Astrocyte (in vitro differentiated cells and primary cell): ENCODE measurements at regions not wholly inside any gene's neighbourhood (a gene's known extent, or its start where the extent isn't known, plus 50 kb on each side); places are given as distances from the start of the nearest gene placed in this dataset.

Experiments used
- DNase-seq: peaks from one replicate; pipeline ENCODE4 v3.0.0-alpha.2; 2010; ENCODE audit warnings: low read depth
- FAIRE-seq: peaks from 2 replicates; lab custom pipeline; 2011; peaks lifted over from hg19 to GRCh38; lab: Jason Lieb, UNC
- H2AFZ ChIP-seq: 2 replicates; pipeline ENCODE4 v1.6.0; 2012; ENCODE audit warnings: low read depth, low read length, inconsistent platforms
- H3K27ac ChIP-seq: 2 replicates; pipeline ENCODE4 v1.5.1; 2011; ENCODE audit warnings: low read depth, low read length, inconsistent platforms
- H3K27me3 ChIP-seq: 2 replicates; pipeline ENCODE4 v1.6.0; 2011; ENCODE audit warnings: low read length, inconsistent platforms; ENCODE audit not compliant: insufficient read depth
- H3K36me3 ChIP-seq: 2 replicates; pipeline ENCODE4 v1.5.1; 2011; ENCODE audit warnings: low read length, inconsistent platforms; ENCODE audit not compliant: insufficient read depth
- H3K4me1 ChIP-seq: 2 replicates; pipeline ENCODE4 v1.5.1; 2011; ENCODE audit warnings: low read length, inconsistent platforms; ENCODE audit not compliant: insufficient read depth
- H3K4me2 ChIP-seq: 2 replicates; pipeline ENCODE4 v1.6.0; 2012; ENCODE audit warnings: low read length, inconsistent platforms
- H3K4me3 ChIP-seq: 2 replicates; pipeline ENCODE4 v1.5.1; 2011; ENCODE audit warnings: low read depth, mild to moderate bottlenecking, low read length, inconsistent platforms; ENCODE audit not compliant: insufficient read depth
- H3K79me2 ChIP-seq: 2 replicates; pipeline ENCODE4 v1.6.0; 2012; ENCODE audit warnings: mild to moderate bottlenecking, low read length, inconsistent platforms; ENCODE audit not compliant: insufficient read depth
- H3K9ac ChIP-seq: 2 replicates; pipeline ENCODE4 v1.6.0; 2012; ENCODE audit warnings: mild to moderate bottlenecking, low read length, inconsistent platforms
- H3K9me3 ChIP-seq: 2 replicates; pipeline ENCODE4 v1.5.1; 2012; ENCODE audit warnings: low read depth, mild to moderate bottlenecking, low read length, inconsistent platforms; ENCODE audit not compliant: insufficient read depth
- H4K20me1 ChIP-seq: 2 replicates; pipeline ENCODE4 v1.6.0; 2012; ENCODE audit warnings: low read length, inconsistent platforms; ENCODE audit not compliant: insufficient read depth
- H3K27ac Mint-ChIP-seq: one replicate; pipeline ENCODE4 v1.8.0; 2021; ENCODE audit warnings: mild to moderate bottlenecking, mixed read lengths; ENCODE audit not compliant: unreplicated experiment
- H3K27me3 Mint-ChIP-seq: one replicate; pipeline ENCODE4 v1.8.0; 2021; ENCODE audit warnings: low read depth, mixed read lengths; ENCODE audit not compliant: unreplicated experiment
- H3K36me3 Mint-ChIP-seq: one replicate; pipeline ENCODE4 v1.8.0; 2021; ENCODE audit warnings: low read depth, mixed read lengths; ENCODE audit not compliant: unreplicated experiment
- H3K4me1 Mint-ChIP-seq: one replicate; pipeline ENCODE4 v1.8.0; 2021; ENCODE audit warnings: low read depth, mixed read lengths; ENCODE audit not compliant: unreplicated experiment
- H3K4me3 Mint-ChIP-seq: one replicate; pipeline ENCODE4 v1.8.0; 2021; ENCODE audit warnings: mild to moderate bottlenecking, moderate library complexity, mixed read lengths; ENCODE audit not compliant: unreplicated experiment
- H3K9me3 Mint-ChIP-seq: one replicate; pipeline ENCODE4 v1.8.0; 2021; ENCODE audit warnings: mild to moderate bottlenecking, mixed read lengths; ENCODE audit not compliant: unreplicated experiment
- EZH2 ChIP-seq: IDR thresholded peaks from 2 replicates; pipeline ENCODE4 v1.6.1; 2012; ENCODE audit warnings: mild to moderate bottlenecking, low read length, inconsistent platforms; ENCODE audit not compliant: insufficient read depth
- TF ChIP-seq, protein P1 (sequence below): IDR thresholded peaks from 2 replicates; pipeline ENCODE4 v1.5.1; 2011; ENCODE audit warnings: low read depth, mild to moderate bottlenecking, inconsistent platforms, low read length, moderate library complexity; ENCODE audit not compliant: insufficient read depth

DNA sequence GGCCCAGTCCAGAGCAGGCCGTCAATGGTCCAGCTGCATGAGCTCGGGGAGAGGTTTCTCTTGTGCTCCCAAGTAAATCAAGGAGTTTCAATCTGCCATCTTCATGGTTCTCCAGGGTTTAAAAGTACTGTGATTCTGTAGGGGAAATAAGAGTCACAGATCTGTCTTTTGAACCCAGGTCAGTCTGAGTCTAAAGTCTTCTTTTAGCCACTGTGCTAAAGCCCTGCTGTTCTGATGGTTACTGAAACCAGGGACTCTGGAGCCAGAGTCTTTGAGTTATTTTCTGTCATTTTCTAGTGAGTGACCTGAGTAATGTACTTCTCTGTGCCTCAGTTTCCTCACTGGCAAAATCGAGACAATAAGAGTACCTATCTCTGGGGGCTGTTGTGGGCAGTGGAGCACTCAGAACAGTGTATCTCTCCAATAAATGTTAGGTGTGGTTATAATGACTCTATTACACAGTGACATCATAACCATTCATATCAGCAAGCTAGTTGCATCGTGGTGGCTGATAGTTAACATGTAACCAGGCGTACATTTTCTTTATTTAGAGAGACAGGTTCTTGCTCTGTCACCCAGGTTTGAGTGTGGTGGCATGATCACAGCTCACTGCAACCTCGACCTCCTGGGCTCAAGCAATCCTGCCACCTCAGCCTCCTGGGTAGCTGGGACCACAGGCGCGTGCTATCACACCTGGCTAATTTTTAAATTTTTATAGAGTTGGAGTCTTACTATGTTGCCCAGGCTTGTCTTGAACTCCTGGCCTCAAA is 74.6 kb upstream of the KCNG1 start:
- H3K27me3 Mint-ChIP-seq: peaks cover 59% of the 10 kb centered on the region
- DNase-seq: no peak
- Histone ChIP-seq H4K20me1 (no peaks in the 10 kb centered on the region), H3K79me2 (no peaks in the 10 kb centered on the region), H3K27me3 (peaks cover 41% of the 10 kb centered on the region), H3K9ac (no peak overlapping the region), H3K4me2 (no peak overlapping the region), H3K27ac (no peak overlapping the region), H3K9me3 (no peaks in the 10 kb centered on the region), H3K4me3 (no peak overlapping the region), H3K36me3 (no peaks in the 10 kb centered on the region), H2AFZ (no peak overlapping the region), H3K4me1 (no peaks in the 10 kb centered on the region)
- no peak overlapping the region for H3K4me3 Mint-ChIP-seq
- FAIRE-seq: no peak
- H3K27ac Mint-ChIP-seq: no peak overlapping the region
- peaks cover 6% of the 10 kb centered on the region for H3K4me1 Mint-ChIP-seq
- H3K36me3 Mint-ChIP-seq: no peaks in the 10 kb centered on the region
- no peak for TF ChIP-seq EZH2
- TF ChIP-seq, protein P1, sequence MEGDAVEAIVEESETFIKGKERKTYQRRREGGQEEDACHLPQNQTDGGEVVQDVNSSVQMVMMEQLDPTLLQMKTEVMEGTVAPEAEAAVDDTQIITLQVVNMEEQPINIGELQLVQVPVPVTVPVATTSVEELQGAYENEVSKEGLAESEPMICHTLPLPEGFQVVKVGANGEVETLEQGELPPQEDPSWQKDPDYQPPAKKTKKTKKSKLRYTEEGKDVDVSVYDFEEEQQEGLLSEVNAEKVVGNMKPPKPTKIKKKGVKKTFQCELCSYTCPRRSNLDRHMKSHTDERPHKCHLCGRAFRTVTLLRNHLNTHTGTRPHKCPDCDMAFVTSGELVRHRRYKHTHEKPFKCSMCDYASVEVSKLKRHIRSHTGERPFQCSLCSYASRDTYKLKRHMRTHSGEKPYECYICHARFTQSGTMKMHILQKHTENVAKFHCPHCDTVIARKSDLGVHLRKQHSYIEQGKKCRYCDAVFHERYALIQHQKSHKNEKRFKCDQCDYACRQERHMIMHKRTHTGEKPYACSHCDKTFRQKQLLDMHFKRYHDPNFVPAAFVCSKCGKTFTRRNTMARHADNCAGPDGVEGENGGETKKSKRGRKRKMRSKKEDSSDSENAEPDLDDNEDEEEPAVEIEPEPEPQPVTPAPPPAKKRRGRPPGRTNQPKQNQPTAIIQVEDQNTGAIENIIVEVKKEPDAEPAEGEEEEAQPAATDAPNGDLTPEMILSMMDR: no peak
- peaks cover 7% of the 10 kb centered on the region for H3K9me3 Mint-ChIP-seq

GRCh38 chr20:51096582-51097267 is 73.8 kb upstream of the KCNG1 start:
- TF ChIP-seq, protein P1: no peak
- no peak for TF ChIP-seq EZH2
- Mint-ChIP-seq H3K4me1 (peaks cover 14% of the 10 kb centered on the region), H3K9me3 (peaks cover 6% of the 10 kb centered on the region), H3K4me3 (no peak overlapping the region), H3K36me3 (no peaks in the 10 kb centered on the region), H3K27me3 (peaks cover 60% of the 10 kb centered on the region), H3K27ac (peak overlapping the region; percentile 41)
- H3K4me2 ChIP-seq: no peak overlapping the region
- peaks cover 49% of the 10 kb centered on the region for H3K27me3 ChIP-seq
- no peaks in the 10 kb centered on the region for H3K36me3 ChIP-seq
- DNase-seq: no peak
- H4K20me1 ChIP-seq: no peaks in the 10 kb centered on the region
- no peaks in the 10 kb centered on the region for H3K4me1 ChIP-seq
- no peak overlapping the region for H3K4me3 ChIP-seq
- FAIRE-seq: no peak
- H3K27ac ChIP-seq: no peak overlapping the region
- no peak overlapping the region for H2AFZ ChIP-seq
- H3K79me2 ChIP-seq: no peaks in the 10 kb centered on the region
- H3K9ac ChIP-seq: no peak overlapping the region
- H3K9me3 ChIP-seq: no peaks in the 10 kb centered on the region
